PFSK-1 (cell line): ENCODE measurements at regions not wholly inside any gene's neighbourhood (a gene's known extent, or its start where the extent isn't known, plus 50 kb on each side); places are given as distances from the start of the nearest gene placed in this dataset.

Experiments used
- POLR2AphosphoS5 ChIP-seq: IDR thresholded peaks from 2 replicates; pipeline ENCODE4 v1.6.1; 2012; ENCODE audit warnings: low read depth, mild to moderate bottlenecking, control low read depth, low read length, moderate library complexity
- REST ChIP-seq, 2 experiments: IDR thresholded peaks; 2 replicates each; pipeline versions ENCODE4 v1.6.1 to v1.8.0; 2011 to 2012; ENCODE audit warnings: low read depth in 2 of 2, low read length in 2 of 2, control low read depth in 1 of 2, inconsistent platforms in 1 of 2, mild to moderate bottlenecking in 1 of 2, moderate library complexity in 1 of 2; ENCODE audit not compliant: insufficient read depth in 1 of 2
- TAF1 ChIP-seq: IDR thresholded peaks from 2 replicates; pipeline ENCODE4 v1.6.1; 2012; ENCODE audit warnings: low read length, control low read depth, borderline replicate concordance; ENCODE audit not compliant: insufficient read depth

GRCh38 chr11:88448131-88448670 lies 110.7 kb upstream of the CTSC start:
- TF ChIP-seq POLR2AphosphoS5: no peak
- no peak for TF ChIP-seq TAF1
- no peak for TF ChIP-seq REST (IDR thresholded peaks at IDR 0.05; ENCODE audit: insufficient read depth in 1 of 2, low read depth in 2 of 2, low read length in 2 of 2)
